SK-N-SH treated with all-trans-retinoic acid at 6 μM for 48 hours (cell line): ENCODE measurements at regions not wholly inside any gene's neighbourhood (a gene's known extent, or its start where the extent isn't known, plus 50 kb on each side); places are given as distances from the start of the nearest gene placed in this dataset.

Source experiments
- POU6F1 ChIP-seq: fragments of 250-450 bp; sonication (Bioruptor Pico); IDR thresholded peaks from 2 replicates; pipeline ENCODE4 v1.8.0; 2021; ENCODE audit warnings: low read depth, mild to moderate bottlenecking, moderate library complexity, borderline replicate concordance
- PPARA ChIP-seq: fragments of 250-450 bp; sonication (Bioruptor Pico); IDR thresholded peaks from 2 replicates; pipeline ENCODE4 v1.5.0; 2020; ENCODE audit warnings: mild to moderate bottlenecking, borderline replicate concordance
- RARB ChIP-seq: fragments of 250-450 bp; sonication (Bioruptor Pico); IDR thresholded peaks from 2 replicates; pipeline ENCODE4 v1.8.0; 2021; ENCODE audit warnings: mild to moderate bottlenecking, moderate library complexity
- TOX ChIP-seq: fragments of 250-450 bp; sonication (Bioruptor Pico); IDR thresholded peaks from 2 replicates; pipeline ENCODE4 v1.8.0; 2021; ENCODE audit warnings: mild to moderate bottlenecking, moderate library complexity, borderline replicate concordance
- ZFP30 ChIP-seq: fragments of 450-650 bp; formaldehyde crosslinking; IDR thresholded peaks from 2 replicates; pipeline ENCODE4 v1.5.0; 2022; ENCODE audit warnings: mild to moderate bottlenecking, moderate library complexity

GRCh38 chr6:85041376-85041775 is 277.0 kb upstream of the TBX18 start:
- TF ChIP-seq RARB (CRISPR knock-in tag) (no peak), POU6F1 (CRISPR knock-in tag) (no peak), ZFP30 (CRISPR knock-in tag) (no peak), PPARA (CRISPR knock-in tag) (no peak), TOX (CRISPR knock-in tag) (no peak)
